Gastrocnemius medialis (tissue), 4 donors: ENCODE measurements at regions not wholly inside any gene's neighbourhood (a gene's known extent, or its start where the extent isn't known, plus 50 kb on each side); places are given as distances from the start of the nearest gene placed in this dataset.

Source experiments
- ATAC-seq, 2 donors: fragments of 150-250 bp; one replicate each; pipeline ENCODE4 v1.9.1; 2016
- DNase-seq, 2 donors: peaks; one replicate each; pipeline ENCODE4 v3.0.0-alpha.2; 2019
- H3K27ac ChIP-seq, 4 donors: fragments of 200-600 bp; sonication (generic); 1 replicate in 1 of 4; 2 replicates in 3 of 4; pipeline ENCODE4 v1.5.1; 2016 to 2018; ENCODE audit warnings: mild to moderate bottlenecking in 2 of 4, moderate library complexity in 1 of 4
- H3K27me3 ChIP-seq, 3 donors: fragments of 200-600 bp; sonication (generic) in 2 of 3; 1 replicate in 1 of 3; 2 replicates in 2 of 3; pipeline versions ENCODE4 v1.5.1 to v1.6.0; 2016 to 2019; ENCODE audit warnings: mild to moderate bottlenecking in 1 of 3, moderate library complexity in 1 of 3
- H3K36me3 ChIP-seq, 2 donors: fragments of 200-600 bp; sonication (generic) in 1 of 2; one replicate each; pipeline ENCODE4 v1.5.1; 2017 to 2018
- H3K4me1 ChIP-seq, 2 donors: fragments of 200-600 bp; sonication (generic) in 1 of 2; one replicate each; pipeline ENCODE4 v1.5.1; 2016 to 2017; ENCODE audit warnings: mild to moderate bottlenecking in 2 of 2
- H3K4me3 ChIP-seq, 4 donors: fragments of 200-600 bp; sonication (generic) in 3 of 4; 1 replicate in 1 of 4; 2 replicates in 3 of 4; pipeline ENCODE4 v1.5.1; 2016 to 2019; ENCODE audit warnings: mild to moderate bottlenecking in 2 of 4
- H3K9me3 ChIP-seq, 3 donors: fragments of 200-600 bp; sonication (generic) in 2 of 3; 1 replicate in 1 of 3; 2 replicates in 2 of 3; pipeline ENCODE4 v1.5.1; 2016 to 2019
- CTCF ChIP-seq, 5 experiments: fragments of 450-650 bp in 3 of 5; fragments of 200-600 bp in 2 of 5; sonication (generic) in 2 of 5; IDR thresholded peaks in 4 of 5; conservative IDR thresholded peaks in 1 of 5; 1 replicate in 4 of 5; 2 replicates in 1 of 5; pipeline ENCODE4 v1.5.1; 2016 to 2019; ENCODE audit warnings: antibody characterized with exemption in 5 of 5, mild to moderate bottlenecking in 3 of 5, moderate library complexity in 3 of 5
- POLR2A ChIP-seq, 2 donors: fragments of 450-650 bp; IDR thresholded peaks; one replicate each; pipeline ENCODE4 v1.6.1; 2017; ENCODE audit warnings: antibody characterized with exemption in 2 of 2, mild to moderate bottlenecking in 2 of 2, moderate library complexity in 2 of 2
- in situ Hi-C, 4 donors: fragments of 200-750 bp; cut with MboI; loops; one replicate each; pipeline versions ENCODE4 v1.15.0 to v1.8.0; 2017; ENCODE audit warnings: low sequenced_read_pairs in 4 of 4
- intact Hi-C: fragments of 100-400 bp; cut with DNase I; formaldehyde crosslinking; loops from one replicate; pipeline ENCODE4 v1.15.1; 2023; ENCODE audit warnings: low total_unique reads

GRCh38 chr9:32705059-32705458, 69.6 kb upstream of the TAF1L start:
- Histone ChIP-seq H3K27ac (no peak overlapping the region), H3K36me3 (no peaks in the 10 kb centered on the region), H3K9me3 (no peaks in the 10 kb centered on the region), H3K27me3 (no peaks in the 10 kb centered on the region), H3K4me1 (no peaks in the 10 kb centered on the region), H3K4me3 (no peak overlapping the region)
- ATAC-seq (peak in 1 of 2 donors; percentile 36), DNase-seq (no peak)
- in situ Hi-C loops (loop anchor here in 1 of 4 donors (25.0 kb wide), 1 partner anchor 107 kb away; no protein-coding TSS in a partner anchor), intact Hi-C loops (no loop called here)
- TF ChIP-seq POLR2A (IDR thresholded peaks at IDR 0.05) = no peak
- TF ChIP-seq CTCF (IDR thresholded peaks at IDR 0.05 in 4 of 5, conservative IDR thresholded peaks at IDR 0.05 in 1 of 5) = no peak

GRCh38 chr9:32706004-32706724, 70.7 kb upstream of the TAF1L start:
- in situ Hi-C loops = loop anchor here in 1 of 4 donors (25.0 kb wide), 1 partner anchor 106 kb away; no protein-coding TSS in a partner anchor
- Histone ChIP-seq H3K27me3 (no peaks in the 10 kb centered on the region), H3K36me3 (no peaks in the 10 kb centered on the region), H3K9me3 (no peaks in the 10 kb centered on the region), H3K27ac (no peak overlapping the region), H3K4me1 (no peaks in the 10 kb centered on the region), H3K4me3 (no peak overlapping the region)
- ATAC-seq = no peak
- intact Hi-C loops = no loop called here
- no peak for TF ChIP-seq CTCF (IDR thresholded peaks at IDR 0.05 in 4 of 5, conservative IDR thresholded peaks at IDR 0.05 in 1 of 5)
- TF ChIP-seq POLR2A (IDR thresholded peaks at IDR 0.05) = no peak
- DNase-seq = no peak

GRCh38 chr9:32706725-32707100, 71.2 kb upstream of the TAF1L start:
- ATAC-seq (no peak), DNase-seq (no peak)
- TF ChIP-seq CTCF (IDR thresholded peaks at IDR 0.05 in 4 of 5, conservative IDR thresholded peaks at IDR 0.05 in 1 of 5) (no peak), POLR2A (IDR thresholded peaks at IDR 0.05) (no peak)
- Histone ChIP-seq H3K4me1 (no peaks in the 10 kb centered on the region), H3K4me3 (no peak overlapping the region), H3K36me3 (no peaks in the 10 kb centered on the region), H3K9me3 (no peaks in the 10 kb centered on the region), H3K27ac (no peak overlapping the region), H3K27me3 (no peaks in the 10 kb centered on the region)
- in situ Hi-C loops (loop anchor here in 1 of 4 donors (25.0 kb wide), 1 partner anchor 106 kb away; no protein-coding TSS in a partner anchor), intact Hi-C loops (no loop called here)

GRCh38 chr9:32707326-32707725, 71.9 kb upstream of the TAF1L start:
- in situ Hi-C loops (loop anchor here in 1 of 4 donors (25.0 kb wide), 1 partner anchor 105 kb away; no protein-coding TSS in a partner anchor), intact Hi-C loops (no loop called here)

More at GRCh38 chr9:32707326-32707725, 71.9 kb upstream of the TAF1L start:
- ATAC-seq (no peak), DNase-seq (no peak)
- no peak overlapping the region for H3K27ac ChIP-seq
- H3K4me1 ChIP-seq = no peaks in the 10 kb centered on the region
- no peak overlapping the region for H3K4me3 ChIP-seq
- no peaks in the 10 kb centered on the region for H3K36me3 ChIP-seq
- H3K27me3 ChIP-seq = no peaks in the 10 kb centered on the region
- TF ChIP-seq CTCF (IDR thresholded peaks at IDR 0.05 in 4 of 5, conservative IDR thresholded peaks at IDR 0.05 in 1 of 5) = no peak
- no peak for TF ChIP-seq POLR2A (IDR thresholded peaks at IDR 0.05)
- H3K9me3 ChIP-seq = no peaks in the 10 kb centered on the region
